ENCODE measurements at regions not wholly inside any gene's neighbourhood (a gene's known extent, or its start where the extent isn't known, plus 50 kb on each side); places are given as distances from the start of the nearest gene placed in this dataset.
A peak's percentile ranks its signal among the peaks of the same experiment; 100 is the strongest.

DNA sequence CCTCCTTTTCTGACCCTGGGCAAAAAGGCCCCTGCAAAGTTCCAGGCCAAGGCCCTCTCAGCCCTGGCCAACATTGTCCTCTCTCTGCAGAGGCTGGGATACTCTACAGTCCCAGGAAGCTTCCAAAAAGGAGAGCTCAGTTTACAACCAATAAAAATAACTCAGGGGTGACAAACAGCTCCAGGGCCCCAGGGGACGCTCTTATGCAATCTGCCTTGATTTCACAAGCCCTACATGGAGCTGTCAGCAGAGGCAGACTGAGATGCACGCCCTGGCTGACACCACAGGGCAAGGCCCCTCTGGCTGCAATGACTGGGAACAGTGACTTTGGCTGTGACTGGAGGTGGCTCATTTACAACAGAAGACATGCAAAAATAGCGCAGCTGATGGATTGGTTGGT is 129.0 kb upstream of the MED13L start:
- Histone ChIP-seq H3K27ac (0 out of 2 replicates have a peak overlapping the region, but pooled peaks have one; percentile 34), H3K36me3 (ENCODE audit: insufficient read depth, low read length) (no peaks in the 10 kb centered on the region), H3K9me3 (ENCODE audit: low read depth, low read length) (no peaks in the 10 kb centered on the region), H3K9ac (ENCODE audit: insufficient read length) (no peak overlapping the region), H3K4me3 (0 out of 2 replicates have a peak overlapping the region, but pooled peaks have one; percentile 23)
- DNase-seq (ENCODE audit: low read depth, low spot score): peak; percentile 94
- TF ChIP-seq POLR2AphosphoS5 (IDR thresholded peaks at IDR 0.05; ENCODE audit: borderline replicate concordance, low read depth, low read length) (peak; percentile 13; the same call in 1 of the 2 replicates), FOXP2 (optimal IDR thresholded peaks at IDR 0.05; ENCODE audit: control extremely low read depth, extremely low read length, insufficient read depth) (peak; percentile 99), EZH2 (IDR thresholded peaks at IDR 0.05) (no peak)

DNA sequence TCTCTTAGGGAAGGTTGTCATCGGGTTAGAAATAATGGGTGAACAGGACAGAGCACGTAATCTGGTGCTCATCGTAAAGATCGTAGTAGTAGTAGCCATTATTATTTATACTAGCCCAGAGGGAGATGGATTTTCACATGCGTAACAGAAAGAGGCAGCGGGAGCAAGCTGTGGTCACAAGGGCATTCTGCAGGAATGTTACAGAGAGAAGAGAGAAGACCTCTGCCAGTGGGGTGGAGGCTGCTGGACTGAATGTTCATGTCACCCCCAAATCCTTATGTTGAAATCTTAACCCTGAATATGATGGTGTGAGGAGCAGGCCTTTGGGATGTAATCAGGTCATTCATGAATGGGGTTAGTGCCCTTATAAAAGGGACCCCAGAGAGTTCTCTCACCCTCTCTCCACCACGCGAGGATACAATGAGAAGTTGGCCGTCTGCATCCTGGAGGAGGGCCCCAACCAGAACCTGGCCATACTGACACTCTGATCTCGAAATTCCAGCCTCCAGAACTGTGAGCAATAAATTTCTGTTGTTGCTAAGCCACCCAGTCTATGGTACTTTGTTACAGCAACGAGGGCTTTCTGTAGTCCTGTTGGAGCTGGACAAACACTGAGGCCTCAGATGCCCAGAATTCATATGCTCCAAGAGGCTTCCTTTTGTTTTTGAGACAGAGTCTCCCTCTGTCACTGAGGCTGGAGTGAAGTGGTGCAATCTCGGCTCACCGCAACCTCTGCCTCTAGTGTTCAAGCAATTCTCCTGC is 131.2 kb upstream of the MED13L start:
- Histone ChIP-seq H3K4me3 (no peak overlapping the region), H3K9me3 (ENCODE audit: low read depth, low read length) (no peaks in the 10 kb centered on the region), H3K9ac (ENCODE audit: insufficient read length) (no peak overlapping the region), H3K27ac (no peak overlapping the region), H3K36me3 (ENCODE audit: insufficient read depth, low read length) (no peaks in the 10 kb centered on the region)
- TF ChIP-seq POLR2AphosphoS5 (IDR thresholded peaks at IDR 0.05; ENCODE audit: borderline replicate concordance, low read depth, low read length): no peak
- TF ChIP-seq FOXP2 (optimal IDR thresholded peaks at IDR 0.05; ENCODE audit: control extremely low read depth, extremely low read length, insufficient read depth): no peak
- TF ChIP-seq EZH2 (IDR thresholded peaks at IDR 0.05): no peak
- no peak for DNase-seq (ENCODE audit: low read depth, low spot score)

DNA sequence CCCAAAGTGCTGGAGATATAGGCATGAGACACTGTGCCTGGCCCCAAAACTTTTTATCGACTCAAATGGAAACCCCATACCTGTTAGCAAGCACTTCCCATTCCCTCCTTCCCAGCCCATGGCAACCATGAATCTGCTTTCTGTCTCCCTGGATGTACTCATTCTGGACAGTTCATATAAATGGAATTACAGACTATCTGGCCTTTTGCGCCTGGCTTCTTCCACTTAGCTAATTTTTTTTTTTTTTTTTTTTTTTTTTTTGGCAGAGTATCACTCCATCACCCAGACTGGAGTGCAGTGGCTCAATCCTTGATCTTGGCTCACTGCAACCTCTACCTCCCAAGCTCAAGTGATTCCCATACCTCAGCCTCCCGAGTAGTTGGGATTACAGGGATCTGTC is 134.5 kb upstream of the MED13L start:
- no peak overlapping the region for H3K27ac ChIP-seq
- no peaks in the 10 kb centered on the region for H3K36me3 ChIP-seq (ENCODE audit: insufficient read depth, low read length)
- no peaks in the 10 kb centered on the region for H3K9me3 ChIP-seq (ENCODE audit: low read depth, low read length)
- H3K9ac ChIP-seq (ENCODE audit: insufficient read length): no peak overlapping the region
- no peak for DNase-seq (ENCODE audit: low read depth, low spot score)
- H3K4me3 ChIP-seq: no peak overlapping the region
- TF ChIP-seq FOXP2 (optimal IDR thresholded peaks at IDR 0.05; ENCODE audit: control extremely low read depth, extremely low read length, insufficient read depth) (no peak), EZH2 (IDR thresholded peaks at IDR 0.05) (no peak), POLR2AphosphoS5 (IDR thresholded peaks at IDR 0.05; ENCODE audit: borderline replicate concordance, low read depth, low read length) (no peak)

DNA sequence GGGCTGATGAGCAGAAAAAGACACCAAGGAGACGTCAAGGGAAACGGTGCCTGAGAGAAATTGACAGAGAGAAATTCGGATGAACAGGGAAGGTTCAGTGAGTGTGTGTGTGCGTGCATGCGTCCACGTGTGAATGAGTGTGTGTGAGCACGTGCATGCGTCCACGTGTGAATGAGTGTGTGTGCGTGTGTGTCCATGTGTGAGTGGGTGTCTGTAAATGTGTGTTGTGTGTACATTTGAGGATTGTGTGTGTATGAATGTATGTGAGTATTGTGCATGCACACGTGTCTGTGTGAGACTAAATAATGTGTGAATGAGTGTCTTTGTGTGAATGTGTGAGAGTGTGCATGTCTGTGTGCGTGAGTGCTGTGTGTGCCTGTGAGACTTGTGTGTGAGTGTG is 137.4 kb upstream of the MED13L start:
- no peak for DNase-seq (ENCODE audit: low read depth, low spot score)
- Histone ChIP-seq H3K9ac (ENCODE audit: insufficient read length) (no peak overlapping the region), H3K9me3 (ENCODE audit: low read depth, low read length) (no peaks in the 10 kb centered on the region), H3K4me3 (no peak overlapping the region), H3K36me3 (ENCODE audit: insufficient read depth, low read length) (no peaks in the 10 kb centered on the region), H3K27ac (no peak overlapping the region)
- TF ChIP-seq POLR2AphosphoS5 (IDR thresholded peaks at IDR 0.05; ENCODE audit: borderline replicate concordance, low read depth, low read length) (no peak), FOXP2 (optimal IDR thresholded peaks at IDR 0.05; ENCODE audit: control extremely low read depth, extremely low read length, insufficient read depth) (no peak)

DNA sequence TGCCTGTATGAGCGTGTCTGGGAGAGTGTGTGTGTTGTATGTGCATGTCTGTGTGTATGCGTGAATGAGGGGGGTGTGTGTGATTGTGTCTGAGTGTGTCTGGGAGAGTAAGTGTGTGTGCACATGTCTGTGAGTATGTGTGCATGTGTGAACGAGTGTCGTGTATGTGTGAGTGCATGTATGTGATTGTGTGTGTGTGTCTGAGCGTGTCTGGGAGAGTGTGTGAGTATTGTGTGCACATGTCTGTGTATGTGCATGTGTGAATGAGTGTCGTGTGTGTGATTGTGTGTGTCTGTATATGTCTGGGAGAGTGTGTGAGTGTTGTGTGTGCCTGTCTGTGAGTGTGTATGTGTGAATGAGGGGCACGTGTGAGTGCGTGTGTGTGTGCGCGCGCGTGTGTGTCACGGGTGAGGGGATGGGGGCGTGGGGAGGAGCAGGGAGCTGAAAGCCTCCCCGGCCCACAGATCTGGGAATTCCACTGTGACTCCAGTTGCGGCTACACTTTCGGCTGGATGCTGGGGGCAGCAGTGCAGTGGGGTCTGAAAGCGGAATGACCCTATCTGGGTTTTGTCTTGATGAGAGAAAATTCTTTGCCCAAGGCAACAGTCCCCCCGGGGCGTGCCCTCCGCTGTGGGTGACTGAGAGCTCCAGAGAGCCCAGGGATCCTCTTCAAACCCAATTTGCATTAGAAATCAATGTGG is 138.1 kb upstream of the MED13L start:
- no peak for DNase-seq (ENCODE audit: low read depth, low spot score)
- no peak overlapping the region for H3K27ac ChIP-seq
- H3K36me3 ChIP-seq (ENCODE audit: insufficient read depth, low read length): no peaks in the 10 kb centered on the region
- no peak overlapping the region for H3K9ac ChIP-seq (ENCODE audit: insufficient read length)
- H3K9me3 ChIP-seq (ENCODE audit: low read depth, low read length): no peaks in the 10 kb centered on the region
- no peak for TF ChIP-seq EZH2 (IDR thresholded peaks at IDR 0.05)
- no peak for TF ChIP-seq POLR2AphosphoS5 (IDR thresholded peaks at IDR 0.05; ENCODE audit: borderline replicate concordance, low read depth, low read length)
- TF ChIP-seq FOXP2 (optimal IDR thresholded peaks at IDR 0.05; ENCODE audit: control extremely low read depth, extremely low read length, insufficient read depth): no peak
- no peak overlapping the region for H3K4me3 ChIP-seq

DNA sequence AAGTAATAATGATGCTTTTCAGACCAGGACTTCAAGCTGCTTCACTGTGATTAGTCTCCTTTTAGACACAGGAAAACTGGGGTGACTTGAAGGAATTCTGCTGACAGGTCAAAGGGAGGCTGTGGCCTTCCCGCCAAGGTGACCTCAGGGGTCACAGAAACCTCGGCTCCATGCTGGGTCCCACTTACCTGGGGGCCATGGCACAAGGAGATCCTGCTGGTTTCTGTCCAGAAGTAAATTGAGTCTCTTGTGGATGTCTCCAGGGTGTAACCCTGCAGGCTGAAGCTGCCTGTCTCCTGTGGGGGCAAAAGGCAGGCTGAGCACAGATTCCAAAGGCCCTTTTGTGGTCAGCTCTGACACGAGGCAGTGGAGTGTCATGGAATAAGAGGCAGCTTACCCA is 138.7 kb upstream of the MED13L start:
- DNase-seq (ENCODE audit: low read depth, low spot score): no peak
- Histone ChIP-seq H3K27ac (no peak overlapping the region), H3K4me3 (no peak overlapping the region), H3K9ac (ENCODE audit: insufficient read length) (no peak overlapping the region), H3K9me3 (ENCODE audit: low read depth, low read length) (no peaks in the 10 kb centered on the region), H3K36me3 (ENCODE audit: insufficient read depth, low read length) (no peaks in the 10 kb centered on the region)
- TF ChIP-seq EZH2 (IDR thresholded peaks at IDR 0.05) (no peak), POLR2AphosphoS5 (IDR thresholded peaks at IDR 0.05; ENCODE audit: borderline replicate concordance, low read depth, low read length) (no peak), FOXP2 (optimal IDR thresholded peaks at IDR 0.05; ENCODE audit: control extremely low read depth, extremely low read length, insufficient read depth) (no peak)

DNA sequence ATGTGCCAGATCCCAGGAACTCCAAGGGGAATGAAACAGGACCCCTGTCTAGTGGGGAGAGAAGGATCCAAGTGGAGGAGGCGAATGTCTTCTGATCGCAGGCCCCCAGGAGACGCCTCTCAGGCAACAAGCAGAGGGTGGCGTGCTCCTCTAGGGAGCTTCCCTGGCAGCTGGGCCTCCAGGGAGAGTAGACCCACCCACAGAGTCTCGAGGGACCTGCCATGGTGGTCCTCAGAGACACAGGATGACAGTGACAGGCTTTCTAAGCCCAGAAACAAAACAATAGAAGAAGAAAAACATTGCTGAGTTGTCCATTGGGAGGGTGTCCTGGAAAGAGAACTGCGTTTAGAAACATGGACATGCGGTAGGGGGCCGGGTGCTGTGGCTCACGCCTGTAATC is 140.6 kb upstream of the MAP1LC3B2 start:
- no peaks in the 10 kb centered on the region for H3K9me3 ChIP-seq (ENCODE audit: low read depth, low read length)
- DNase-seq (ENCODE audit: low read depth, low spot score): no peak
- no peaks in the 10 kb centered on the region for H3K36me3 ChIP-seq (ENCODE audit: insufficient read depth, low read length)
- TF ChIP-seq FOXP2 (optimal IDR thresholded peaks at IDR 0.05; ENCODE audit: control extremely low read depth, extremely low read length, insufficient read depth) (no peak), POLR2AphosphoS5 (IDR thresholded peaks at IDR 0.05; ENCODE audit: borderline replicate concordance, low read depth, low read length) (no peak), EZH2 (IDR thresholded peaks at IDR 0.05) (no peak)
- no peak overlapping the region for H3K27ac ChIP-seq
- no peak overlapping the region for H3K4me3 ChIP-seq
- H3K9ac ChIP-seq (ENCODE audit: insufficient read length): no peak overlapping the region

DNA sequence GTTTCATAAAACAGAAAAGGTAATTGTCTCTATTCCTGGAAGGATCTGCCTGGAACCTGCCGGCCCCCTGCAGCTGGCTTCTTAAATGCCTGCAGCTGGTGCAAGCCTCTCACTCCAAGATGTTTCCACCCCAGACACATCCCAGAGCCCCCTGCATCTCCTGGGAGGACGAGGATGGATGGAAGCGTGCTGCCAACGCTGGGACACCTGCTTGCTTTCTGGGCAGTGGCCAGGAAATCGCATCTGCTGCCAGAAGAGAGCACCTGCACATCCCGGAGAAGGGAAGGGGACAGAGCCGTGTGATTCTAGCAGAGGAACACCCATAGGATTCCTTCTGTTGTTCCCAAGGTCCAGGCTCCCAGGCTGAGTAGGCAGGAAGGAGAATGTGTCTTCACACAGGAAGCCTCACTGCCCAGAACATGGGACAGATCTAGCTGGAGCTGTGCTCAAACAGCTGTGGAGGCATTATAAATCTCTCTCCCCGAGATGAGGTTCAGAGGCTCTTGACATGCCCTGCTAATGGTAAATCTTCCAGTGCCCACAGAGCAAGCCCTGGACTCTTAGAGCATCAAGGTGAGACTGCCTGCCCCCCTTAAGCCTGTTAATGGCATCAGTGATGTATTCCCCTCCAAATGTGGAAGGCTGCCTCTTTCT is 138.8 kb upstream of the MAP1LC3B2 start:
- no peak overlapping the region for H3K4me3 ChIP-seq
- no peak overlapping the region for H3K27ac ChIP-seq
- TF ChIP-seq EZH2 (IDR thresholded peaks at IDR 0.05) (no peak), FOXP2 (optimal IDR thresholded peaks at IDR 0.05; ENCODE audit: control extremely low read depth, extremely low read length, insufficient read depth) (no peak), POLR2AphosphoS5 (IDR thresholded peaks at IDR 0.05; ENCODE audit: borderline replicate concordance, low read depth, low read length) (no peak)
- H3K36me3 ChIP-seq (ENCODE audit: insufficient read depth, low read length): no peaks in the 10 kb centered on the region
- no peaks in the 10 kb centered on the region for H3K9me3 ChIP-seq (ENCODE audit: low read depth, low read length)
- no peak for DNase-seq (ENCODE audit: low read depth, low spot score)
- no peak overlapping the region for H3K9ac ChIP-seq (ENCODE audit: insufficient read length)

All from SK-N-MC (cell line).